Stomach (tissue), 4 donors: ENCODE measurements at regions not wholly inside any gene's neighbourhood (a gene's known extent, or its start where the extent isn't known, plus 50 kb on each side); places are given as distances from the start of the nearest gene placed in this dataset.

ENCODE experiments used
- CTCF ChIP-seq, 7 experiments: fragments of 450-650 bp in 4 of 7; fragments of 200-600 bp in 3 of 7; sonication (generic) in 3 of 7; IDR thresholded peaks; one replicate each; pipeline ENCODE4 v1.5.1; 2016 to 2019; ENCODE audit warnings: antibody characterized with exemption in 7 of 7, control low read depth in 2 of 7, mild to moderate bottlenecking in 1 of 7
- EP300 ChIP-seq: sonication (generic); formaldehyde crosslinking; IDR thresholded peaks from one replicate; pipeline ENCODE4 v1.6.1; 2017; ENCODE audit warnings: antibody characterized with exemption
- POLR2A ChIP-seq, 4 donors: fragments of 450-650 bp; IDR thresholded peaks; one replicate each; pipeline ENCODE4 v1.6.1; 2016; ENCODE audit warnings: antibody characterized with exemption in 4 of 4, control low read depth in 2 of 4, mild to moderate bottlenecking in 1 of 4, moderate library complexity in 1 of 4
- POLR2AphosphoS5 ChIP-seq, 3 donors: sonication (generic); formaldehyde crosslinking; IDR thresholded peaks; one replicate each; pipeline ENCODE4 v1.6.1; 2016; ENCODE audit warnings: antibody characterized with exemption in 3 of 3

DNA sequence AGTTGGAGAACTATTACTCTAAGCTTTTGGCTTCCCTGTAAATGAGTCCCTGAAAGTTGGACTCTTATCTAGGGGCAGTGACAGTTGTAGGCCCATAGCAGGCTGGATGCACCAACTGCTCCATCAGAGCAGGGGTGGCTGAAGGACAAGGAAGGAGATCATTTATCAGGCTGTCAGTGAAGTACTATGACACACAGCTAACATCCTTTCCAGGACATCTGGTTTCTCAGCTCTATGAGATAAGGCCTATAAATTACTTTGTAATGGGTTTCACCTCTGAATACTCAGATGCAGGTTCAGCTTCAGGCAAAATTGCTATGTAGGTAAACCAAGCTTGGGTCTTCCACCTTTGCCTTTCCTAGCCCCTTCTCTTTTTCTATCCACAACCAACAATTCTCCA, 468.5 kb downstream of the KIF16B start:
- TF ChIP-seq CTCF (IDR thresholded peaks at IDR 0.05) (no peak), POLR2A (IDR thresholded peaks at IDR 0.05) (no peak), POLR2AphosphoS5 (IDR thresholded peaks at IDR 0.05) (no peak), EP300 (no peak)
